AG10803 (cell line): ENCODE measurements at regions not wholly inside any gene's neighbourhood (a gene's known extent, or its start where the extent isn't known, plus 50 kb on each side); places are given as distances from the start of the nearest gene placed in this dataset.
"Not testable (repeated sequence)": the region's sequence is repeated elsewhere in the genome, so short reads cannot be mapped to it uniquely, and the experiment has no call there.

Experiments used
- DNase-seq: peaks from one replicate; pipeline ENCODE4 v3.0.0; 2010; ENCODE audit warnings: low read depth
- H3K4me3 ChIP-seq: 2 replicates; pipeline ENCODE4 v1.5.1; 2011; ENCODE audit warnings: mild to moderate bottlenecking, low read length, control low read depth
- TF ChIP-seq, protein P1 (sequence below): conservative IDR thresholded peaks from 2 replicates; pipeline ENCODE4 v1.5.1; 2011; ENCODE audit warnings: mild to moderate bottlenecking, low read length, control low read depth, inconsistent platforms

DNA sequence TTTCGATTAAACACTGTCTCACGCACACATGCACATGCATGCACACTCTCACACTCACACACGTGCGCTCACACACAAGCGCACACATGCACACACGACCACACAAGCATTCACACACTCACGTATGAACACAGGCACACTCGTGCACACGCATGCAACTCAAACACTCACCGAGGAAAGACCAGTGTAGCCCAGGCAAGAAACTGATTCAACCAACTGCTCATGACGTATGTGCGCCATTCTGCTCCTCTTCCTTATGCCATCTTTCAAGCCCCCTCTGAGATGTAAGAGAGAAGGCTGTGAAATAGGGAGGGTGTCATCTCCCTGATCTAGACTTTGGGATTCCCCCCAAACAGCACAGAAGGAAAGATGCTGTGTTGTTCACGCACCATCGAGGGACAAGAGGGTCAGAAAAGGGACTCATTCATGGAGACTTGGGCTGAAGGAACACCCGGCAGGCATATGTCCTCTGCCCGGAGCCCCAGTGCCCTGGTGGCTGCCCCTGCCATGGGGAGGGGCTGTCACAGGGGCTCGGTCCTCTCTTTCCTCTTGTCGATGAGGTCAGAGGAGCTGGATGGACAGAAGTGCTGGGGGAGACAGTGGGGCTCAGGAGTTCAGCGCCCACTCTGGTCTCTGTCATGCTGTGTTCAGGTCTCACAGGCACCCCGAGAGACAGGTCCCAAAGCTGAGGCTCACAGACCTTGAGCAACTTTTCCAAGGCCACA is 130.1 kb upstream of the SHH start:
- H3K4me3 ChIP-seq: no peak overlapping the region
- no peak for DNase-seq
- TF ChIP-seq, protein P1, sequence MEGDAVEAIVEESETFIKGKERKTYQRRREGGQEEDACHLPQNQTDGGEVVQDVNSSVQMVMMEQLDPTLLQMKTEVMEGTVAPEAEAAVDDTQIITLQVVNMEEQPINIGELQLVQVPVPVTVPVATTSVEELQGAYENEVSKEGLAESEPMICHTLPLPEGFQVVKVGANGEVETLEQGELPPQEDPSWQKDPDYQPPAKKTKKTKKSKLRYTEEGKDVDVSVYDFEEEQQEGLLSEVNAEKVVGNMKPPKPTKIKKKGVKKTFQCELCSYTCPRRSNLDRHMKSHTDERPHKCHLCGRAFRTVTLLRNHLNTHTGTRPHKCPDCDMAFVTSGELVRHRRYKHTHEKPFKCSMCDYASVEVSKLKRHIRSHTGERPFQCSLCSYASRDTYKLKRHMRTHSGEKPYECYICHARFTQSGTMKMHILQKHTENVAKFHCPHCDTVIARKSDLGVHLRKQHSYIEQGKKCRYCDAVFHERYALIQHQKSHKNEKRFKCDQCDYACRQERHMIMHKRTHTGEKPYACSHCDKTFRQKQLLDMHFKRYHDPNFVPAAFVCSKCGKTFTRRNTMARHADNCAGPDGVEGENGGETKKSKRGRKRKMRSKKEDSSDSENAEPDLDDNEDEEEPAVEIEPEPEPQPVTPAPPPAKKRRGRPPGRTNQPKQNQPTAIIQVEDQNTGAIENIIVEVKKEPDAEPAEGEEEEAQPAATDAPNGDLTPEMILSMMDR: no peak

DNA sequence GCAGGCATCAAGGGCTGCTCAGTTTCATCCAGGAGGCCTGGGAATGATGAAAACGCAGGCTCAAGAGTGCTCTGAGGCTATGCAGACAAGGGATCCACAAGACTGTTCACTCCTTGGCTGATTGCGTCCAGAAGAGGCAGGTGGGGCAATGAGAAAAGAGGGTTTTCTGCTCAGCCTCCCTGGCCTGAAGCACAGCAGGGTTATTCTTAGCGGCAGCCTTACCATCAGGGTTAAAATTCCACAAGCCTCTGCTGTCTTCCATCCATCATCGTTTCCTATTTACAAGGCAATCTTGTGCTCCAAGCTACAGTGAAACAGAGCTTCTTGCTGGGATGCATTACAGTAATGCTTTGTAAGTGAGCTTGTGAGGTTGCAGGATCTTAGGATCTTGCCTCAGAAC is 129.4 kb upstream of the SHH start:
- H3K4me3 ChIP-seq: no peak overlapping the region
- TF ChIP-seq, protein P1: no peak
- no peak for DNase-seq

DNA sequence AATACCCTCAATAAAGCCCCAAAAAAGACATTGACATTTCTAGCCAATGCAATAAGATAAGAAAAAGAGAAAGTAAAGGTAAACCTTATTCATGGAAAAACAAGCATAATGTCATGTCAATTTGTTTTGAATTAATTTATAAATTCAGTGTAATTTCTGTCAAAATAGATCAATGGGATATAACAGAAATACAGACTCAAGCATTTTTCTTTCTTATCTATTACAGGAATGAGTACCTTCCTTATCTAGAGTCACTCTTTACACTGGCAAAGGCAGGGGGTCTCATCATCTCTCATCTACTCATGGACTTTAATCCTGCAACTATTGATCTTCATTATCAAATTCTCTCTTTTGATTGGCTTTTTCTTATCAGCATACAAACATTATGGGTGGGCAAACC is 127.1 kb upstream of the SHH start:
- no peak for DNase-seq
- no peak overlapping the region for H3K4me3 ChIP-seq
- TF ChIP-seq, protein P1: no peak

DNA sequence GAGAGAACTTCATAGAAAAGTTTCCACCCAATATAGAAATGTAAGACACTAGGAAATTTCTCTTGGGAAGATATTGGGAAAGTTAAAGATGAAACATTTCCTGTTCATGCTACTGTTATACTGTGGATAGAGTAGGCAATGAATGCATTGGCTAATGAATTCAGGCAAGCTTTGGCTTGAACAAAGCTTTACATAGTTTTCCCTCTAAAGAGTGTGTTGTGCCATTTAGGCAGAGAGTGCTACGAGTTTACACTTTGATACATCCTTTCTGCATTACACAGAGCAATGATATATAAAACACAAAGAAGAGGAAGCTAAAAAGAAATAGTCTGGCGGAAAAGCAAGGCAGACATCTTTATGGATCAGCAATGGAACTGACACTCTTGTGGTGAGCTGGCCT is 125.9 kb upstream of the SHH start:
- H3K4me3 ChIP-seq: no peak overlapping the region
- DNase-seq: no peak
- TF ChIP-seq, protein P1: no peak

DNA sequence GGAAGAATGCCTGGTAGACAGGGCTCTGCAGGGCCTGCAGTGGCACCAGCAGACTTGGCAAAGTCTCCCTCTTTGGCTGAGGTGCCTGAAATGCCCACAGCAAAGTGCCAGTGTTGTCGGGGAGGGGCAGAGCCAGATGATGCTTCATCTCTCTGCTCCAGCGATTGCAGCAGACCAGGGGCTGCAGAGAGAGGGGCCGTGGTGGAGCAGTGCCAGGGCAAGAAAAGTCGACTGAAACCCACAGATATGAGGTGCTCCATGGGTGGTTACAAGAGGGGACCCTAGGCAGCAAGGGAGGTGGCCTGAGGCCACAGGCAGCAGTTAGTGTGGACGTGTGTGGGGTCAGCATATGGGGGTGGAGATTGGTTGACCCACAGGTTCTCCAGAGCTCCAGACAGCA is 123.5 kb upstream of the SHH start:
- H3K4me3 ChIP-seq: no peak overlapping the region
- DNase-seq: no peak
- TF ChIP-seq, protein P1: no peak

DNA sequence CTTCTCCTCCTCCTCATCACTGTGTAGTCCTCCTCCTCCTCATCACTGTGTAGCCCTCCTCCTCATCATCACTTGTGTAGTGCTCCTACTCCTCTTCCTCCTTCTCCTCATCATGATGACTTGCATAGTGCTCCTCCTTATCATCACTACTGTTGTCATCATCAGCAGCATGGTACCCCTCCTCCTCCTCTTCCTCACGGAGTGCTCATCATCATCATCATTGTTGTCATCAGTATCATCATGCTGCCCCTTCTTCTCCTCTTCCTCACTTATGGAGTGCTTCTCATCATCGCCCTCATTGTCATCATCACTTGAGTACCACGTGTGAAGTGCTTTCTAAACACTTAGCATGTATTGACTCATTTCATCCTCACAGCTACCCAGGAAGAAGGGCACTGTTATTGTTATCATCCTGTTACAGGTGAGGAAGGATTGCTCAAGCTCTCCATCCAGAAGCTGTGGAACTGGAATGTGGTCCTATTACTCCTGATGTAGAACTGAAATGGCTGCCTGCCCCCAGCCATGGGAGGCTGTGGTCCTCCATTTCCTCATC is 122.8 kb upstream of the SHH start:
- DNase-seq: no peak
- TF ChIP-seq, protein P1: no peak
- no peak overlapping the region for H3K4me3 ChIP-seq

DNA sequence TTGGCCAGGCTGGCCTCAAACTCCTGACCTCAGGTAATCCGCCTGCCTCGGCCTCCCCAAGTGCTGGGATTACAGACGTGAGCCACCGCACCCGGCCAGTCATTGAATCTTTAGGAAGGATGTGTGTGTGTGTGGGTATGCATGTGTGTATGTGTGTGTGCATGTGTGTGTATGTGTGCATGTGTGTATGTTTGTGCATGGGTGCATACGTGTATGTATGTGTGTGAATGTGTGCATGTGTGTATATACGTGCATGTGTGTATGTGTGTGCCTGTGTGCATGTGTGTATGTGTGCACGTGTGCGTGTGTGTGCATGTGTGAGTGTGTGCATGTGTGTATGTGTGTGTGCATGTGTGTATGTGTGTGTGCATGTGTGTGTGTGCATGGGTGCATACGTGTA is 120.1 kb upstream of the SHH start:
- H3K4me3 ChIP-seq, DNase-seq: not testable (repeated sequence)
